ENCODE measurements at regions not wholly inside any gene's neighbourhood (a gene's known extent, or its start where the extent isn't known, plus 50 kb on each side); places are given as distances from the start of the nearest gene placed in this dataset.

DNA sequence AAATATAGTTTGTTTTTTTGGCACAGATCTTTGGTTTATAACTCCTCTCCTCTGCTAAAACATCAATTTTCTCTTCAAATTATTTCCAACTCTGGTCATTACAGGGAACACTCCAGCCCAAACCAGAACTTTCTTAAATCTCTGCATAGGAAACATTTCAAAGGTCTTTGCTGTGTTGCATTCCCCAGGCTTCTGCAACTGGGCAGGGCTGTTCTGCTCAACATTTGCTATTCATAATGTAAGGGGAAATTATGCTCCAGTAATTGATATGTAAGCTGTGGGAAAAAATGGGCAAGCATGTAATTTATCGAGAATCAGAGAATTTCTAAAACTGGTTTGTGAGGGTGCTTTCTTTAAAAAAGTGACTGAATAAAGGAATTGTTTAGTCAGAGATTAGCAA, 410.4 kb downstream of the TUSC7 start:
- no peak overlapping the region for H3K4me3 ChIP-seq (ENCODE audit: control insufficient read depth, low read depth, low read length)
- DNase-seq (ENCODE audit: low read depth): no peak
- TF ChIP-seq, protein P1, sequence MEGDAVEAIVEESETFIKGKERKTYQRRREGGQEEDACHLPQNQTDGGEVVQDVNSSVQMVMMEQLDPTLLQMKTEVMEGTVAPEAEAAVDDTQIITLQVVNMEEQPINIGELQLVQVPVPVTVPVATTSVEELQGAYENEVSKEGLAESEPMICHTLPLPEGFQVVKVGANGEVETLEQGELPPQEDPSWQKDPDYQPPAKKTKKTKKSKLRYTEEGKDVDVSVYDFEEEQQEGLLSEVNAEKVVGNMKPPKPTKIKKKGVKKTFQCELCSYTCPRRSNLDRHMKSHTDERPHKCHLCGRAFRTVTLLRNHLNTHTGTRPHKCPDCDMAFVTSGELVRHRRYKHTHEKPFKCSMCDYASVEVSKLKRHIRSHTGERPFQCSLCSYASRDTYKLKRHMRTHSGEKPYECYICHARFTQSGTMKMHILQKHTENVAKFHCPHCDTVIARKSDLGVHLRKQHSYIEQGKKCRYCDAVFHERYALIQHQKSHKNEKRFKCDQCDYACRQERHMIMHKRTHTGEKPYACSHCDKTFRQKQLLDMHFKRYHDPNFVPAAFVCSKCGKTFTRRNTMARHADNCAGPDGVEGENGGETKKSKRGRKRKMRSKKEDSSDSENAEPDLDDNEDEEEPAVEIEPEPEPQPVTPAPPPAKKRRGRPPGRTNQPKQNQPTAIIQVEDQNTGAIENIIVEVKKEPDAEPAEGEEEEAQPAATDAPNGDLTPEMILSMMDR (IDR thresholded peaks at IDR 0.05; ENCODE audit: control insufficient read depth, insufficient read depth, low read depth, low read length, missing control alignments): no peak

DNA sequence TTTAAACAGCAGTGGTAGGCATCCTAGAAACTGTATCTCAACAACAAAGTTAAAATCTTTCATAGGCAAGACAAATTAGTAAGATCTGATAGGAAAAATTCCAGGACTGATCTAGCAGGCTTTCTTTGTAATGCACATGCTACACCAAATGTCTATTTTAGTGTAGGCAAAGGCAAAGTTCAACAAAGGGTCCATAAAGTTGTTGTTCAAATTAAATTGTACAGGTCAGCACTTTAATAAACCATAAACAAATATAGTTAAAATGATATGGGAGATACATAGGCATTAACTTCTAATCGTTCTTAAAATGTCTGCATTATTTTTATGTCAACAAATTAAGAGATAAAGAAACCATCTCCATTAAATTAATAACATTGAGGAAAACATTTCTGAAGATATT, 413.0 kb downstream of the TUSC7 start:
- H3K4me3 ChIP-seq (ENCODE audit: control insufficient read depth, low read depth, low read length): no peak overlapping the region
- TF ChIP-seq, protein P1 (IDR thresholded peaks at IDR 0.05; ENCODE audit: control insufficient read depth, insufficient read depth, low read depth, low read length, missing control alignments): no peak
- DNase-seq (ENCODE audit: low read depth): no peak

DNA sequence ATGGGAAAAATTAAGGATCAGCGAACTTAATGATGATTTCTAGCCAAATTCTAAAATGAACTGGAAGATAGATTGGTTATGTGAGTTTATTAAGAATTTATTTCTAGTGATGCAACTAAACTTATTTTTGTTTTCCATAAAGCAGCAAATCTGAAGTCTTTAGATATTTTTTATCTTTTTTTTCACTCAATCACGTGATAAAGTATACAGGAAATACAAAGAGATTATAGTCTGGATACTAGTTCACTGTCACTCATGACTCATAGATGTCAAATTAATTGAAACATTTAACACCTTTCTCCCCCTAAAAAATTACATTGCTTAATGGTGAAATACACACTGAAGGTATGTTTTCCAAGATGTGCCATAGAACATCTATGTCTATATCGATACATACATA, 416.9 kb downstream of the TUSC7 start:
- TF ChIP-seq, protein P1 (IDR thresholded peaks at IDR 0.05; ENCODE audit: control insufficient read depth, insufficient read depth, low read depth, low read length, missing control alignments): no peak
- no peak overlapping the region for H3K4me3 ChIP-seq (ENCODE audit: control insufficient read depth, low read depth, low read length)
- no peak for DNase-seq (ENCODE audit: low read depth)

- TF ChIP-seq, protein P1 (IDR thresholded peaks at IDR 0.05; ENCODE audit: control insufficient read depth, insufficient read depth, low read depth, low read length, missing control alignments): no peak
- DNase-seq (ENCODE audit: low read depth): no peak
- H3K4me3 ChIP-seq (ENCODE audit: control insufficient read depth, low read depth, low read length): no peak overlapping the region
Observed at GRCh38 chr3:117126946-117127546, 417.5 kb downstream of the TUSC7 start.

GRCh38 chr3:117128133-117128532, 418.6 kb downstream of the TUSC7 start:
- no peak overlapping the region for H3K4me3 ChIP-seq (ENCODE audit: control insufficient read depth, low read depth, low read length)
- no peak for DNase-seq (ENCODE audit: low read depth)
- TF ChIP-seq, protein P1 (IDR thresholded peaks at IDR 0.05; ENCODE audit: control insufficient read depth, insufficient read depth, low read depth, low read length, missing control alignments): no peak

DNA sequence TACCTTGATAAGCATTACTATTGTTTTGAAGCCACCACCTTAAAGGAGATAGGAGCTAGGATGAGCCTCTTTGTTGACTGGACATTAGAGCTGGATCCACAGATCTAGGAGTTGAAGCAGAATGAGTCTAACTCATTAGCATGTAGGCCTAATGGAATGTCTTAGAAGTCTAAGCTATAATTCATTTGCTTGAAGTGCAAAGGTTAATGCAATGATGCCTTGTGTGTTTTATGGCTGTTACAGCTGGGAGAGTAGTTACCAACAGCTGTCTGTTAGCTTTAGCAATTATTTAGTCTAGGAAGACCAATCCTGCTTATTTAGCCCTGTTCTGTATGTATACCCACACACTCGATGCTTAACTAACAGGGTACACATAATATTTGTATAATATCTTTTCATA, 419.3 kb downstream of the TUSC7 start:
- H3K4me3 ChIP-seq (ENCODE audit: control insufficient read depth, low read depth, low read length): no peak overlapping the region
- TF ChIP-seq, protein P1 (IDR thresholded peaks at IDR 0.05; ENCODE audit: control insufficient read depth, insufficient read depth, low read depth, low read length, missing control alignments): no peak
- DNase-seq (ENCODE audit: low read depth): no peak

DNA sequence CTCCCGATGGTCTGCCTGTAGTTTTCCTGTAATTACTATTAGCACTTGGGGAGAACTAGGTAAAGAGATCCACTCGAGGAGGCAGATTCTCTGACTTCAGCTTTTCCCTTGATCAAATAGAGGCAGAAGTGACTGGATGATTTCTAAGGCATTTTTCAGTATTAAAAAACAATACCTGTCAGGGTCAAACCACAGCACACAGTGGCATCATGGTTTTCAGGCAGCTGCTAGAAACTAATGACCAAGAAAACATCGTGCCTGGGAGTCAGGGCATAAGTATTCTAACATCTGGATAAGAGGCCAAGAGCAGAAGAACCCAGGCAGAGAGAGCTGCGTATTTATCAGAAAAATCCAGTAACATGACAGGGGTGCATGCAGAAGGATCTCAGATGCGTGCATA, 419.9 kb downstream of the TUSC7 start:
- no peak for DNase-seq (ENCODE audit: low read depth)
- TF ChIP-seq, protein P1 (IDR thresholded peaks at IDR 0.05; ENCODE audit: control insufficient read depth, insufficient read depth, low read depth, low read length, missing control alignments): no peak

More for the DNA sequence above, 419.9 kb downstream of the TUSC7 start:
- H3K4me3 ChIP-seq (ENCODE audit: control insufficient read depth, low read depth, low read length): no peak overlapping the region
